Esophagus squamous epithelium (tissue), 5 donors: ENCODE measurements at regions not wholly inside any gene's neighbourhood (a gene's known extent, or its start where the extent isn't known, plus 50 kb on each side); places are given as distances from the start of the nearest gene placed in this dataset.
"Not testable (repeated sequence)": the region's sequence is repeated elsewhere in the genome, so short reads cannot be mapped to it uniquely, and the experiment has no call there.

ENCODE experiments used
- DNase-seq: peaks from one replicate; lab custom pipeline; 2025; lab: John Stamatoyannopoulos, UW
- H3K27ac ChIP-seq, 4 donors: fragments of 200-600 bp; sonication (generic); one replicate each; pipeline ENCODE4 v1.5.1; 2016 to 2019; ENCODE audit warnings: mild to moderate bottlenecking in 1 of 4
- H3K27me3 ChIP-seq, 4 donors: fragments of 200-600 bp; sonication (generic); 1 replicate in 3 of 4; 2 replicates in 1 of 4; pipeline versions ENCODE4 v1.5.1 to v1.6.0; 2017 to 2021; ENCODE audit warnings: antibody characterized with exemption in 1 of 4
- H3K36me3 ChIP-seq, 3 donors: fragments of 200-600 bp; sonication (generic); one replicate each; pipeline ENCODE4 v1.5.1; 2016 to 2019
- H3K4me1 ChIP-seq, 3 donors: fragments of 200-600 bp; sonication (generic); one replicate each; pipeline ENCODE4 v1.5.1; 2017 to 2019
- H3K4me3 ChIP-seq, 4 donors: fragments of 200-600 bp; sonication (generic); 1 replicate in 3 of 4; 2 replicates in 1 of 4; pipeline ENCODE4 v1.5.1; 2016 to 2019; ENCODE audit warnings: mild to moderate bottlenecking in 2 of 4, moderate library complexity in 1 of 4
- H3K9me3 ChIP-seq, 3 donors: fragments of 200-600 bp; sonication (generic); one replicate each; pipeline ENCODE4 v1.5.1; 2016 to 2019
- POLR2A ChIP-seq, 4 donors: fragments of 450-650 bp; IDR thresholded peaks; one replicate each; pipeline ENCODE4 v1.6.1; 2017; ENCODE audit warnings: antibody characterized with exemption in 4 of 4, mild to moderate bottlenecking in 4 of 4, moderate library complexity in 3 of 4
- WGBS, 2 donors: methylation state at CpG; one replicate each; pipeline ENCODE4 v1.1.5; 2018; 5-methylcytosine and 5-hydroxymethylcytosine counted together
- intact Hi-C: fragments of 100-400 bp; cut with DNase I; formaldehyde crosslinking; loops from one replicate; pipeline ENCODE4 v1.15.0; 2022
- TF ChIP-seq, protein P1 (sequence below), 6 experiments: fragments of 450-650 bp in 4 of 6; fragments of 200-600 bp in 2 of 6; sonication (generic) in 2 of 6; IDR thresholded peaks; one replicate each; pipeline ENCODE4 v1.5.1; 2016 to 2019; ENCODE audit warnings: antibody characterized with exemption in 6 of 6, mild to moderate bottlenecking in 4 of 6, moderate library complexity in 4 of 6
- donor health status: DM: yes; HTN: yes; CAD: no.

DNA sequence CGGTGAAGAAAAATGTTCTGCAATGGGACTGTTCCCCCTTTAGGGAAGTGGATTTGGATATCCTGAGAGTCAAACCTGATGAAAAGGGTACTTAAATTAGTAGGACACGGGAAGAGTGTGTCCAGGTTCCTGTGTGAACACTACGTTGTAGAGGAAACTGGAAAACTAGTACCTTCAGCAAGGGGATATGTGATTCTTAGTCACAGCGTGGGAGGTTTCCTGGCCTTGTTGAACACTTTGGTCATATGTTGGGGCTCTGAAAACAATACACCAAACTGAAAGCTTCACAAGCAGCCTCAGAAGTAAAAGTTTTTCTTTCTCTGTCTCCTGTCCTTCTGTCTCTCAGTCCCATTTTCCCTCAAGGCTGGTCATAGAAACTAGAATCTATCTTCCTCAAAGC is 306.9 kb upstream of the GLI3 start:
- no peaks in the 10 kb centered on the region for H3K4me1 ChIP-seq
- WGBS, 2 donors, result 75 to 90% methylated on average over 4 of the region's 4 CpGs
- intact Hi-C loops, result no loop called here
- no peak for DNase-seq
- H3K27me3 ChIP-seq, result no peaks in the 10 kb centered on the region
- H3K27ac ChIP-seq, result no peak overlapping the region
- peaks cover 0 to 7% (median 0%) of the 10 kb centered on the region in 3 donors for H3K9me3 ChIP-seq
- no peaks in the 10 kb centered on the region for H3K36me3 ChIP-seq
- TF ChIP-seq, protein P1, sequence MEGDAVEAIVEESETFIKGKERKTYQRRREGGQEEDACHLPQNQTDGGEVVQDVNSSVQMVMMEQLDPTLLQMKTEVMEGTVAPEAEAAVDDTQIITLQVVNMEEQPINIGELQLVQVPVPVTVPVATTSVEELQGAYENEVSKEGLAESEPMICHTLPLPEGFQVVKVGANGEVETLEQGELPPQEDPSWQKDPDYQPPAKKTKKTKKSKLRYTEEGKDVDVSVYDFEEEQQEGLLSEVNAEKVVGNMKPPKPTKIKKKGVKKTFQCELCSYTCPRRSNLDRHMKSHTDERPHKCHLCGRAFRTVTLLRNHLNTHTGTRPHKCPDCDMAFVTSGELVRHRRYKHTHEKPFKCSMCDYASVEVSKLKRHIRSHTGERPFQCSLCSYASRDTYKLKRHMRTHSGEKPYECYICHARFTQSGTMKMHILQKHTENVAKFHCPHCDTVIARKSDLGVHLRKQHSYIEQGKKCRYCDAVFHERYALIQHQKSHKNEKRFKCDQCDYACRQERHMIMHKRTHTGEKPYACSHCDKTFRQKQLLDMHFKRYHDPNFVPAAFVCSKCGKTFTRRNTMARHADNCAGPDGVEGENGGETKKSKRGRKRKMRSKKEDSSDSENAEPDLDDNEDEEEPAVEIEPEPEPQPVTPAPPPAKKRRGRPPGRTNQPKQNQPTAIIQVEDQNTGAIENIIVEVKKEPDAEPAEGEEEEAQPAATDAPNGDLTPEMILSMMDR (IDR thresholded peaks at IDR 0.05), result no peak
- TF ChIP-seq POLR2A (IDR thresholded peaks at IDR 0.05), result no peak
- no peak overlapping the region for H3K4me3 ChIP-seq

DNA sequence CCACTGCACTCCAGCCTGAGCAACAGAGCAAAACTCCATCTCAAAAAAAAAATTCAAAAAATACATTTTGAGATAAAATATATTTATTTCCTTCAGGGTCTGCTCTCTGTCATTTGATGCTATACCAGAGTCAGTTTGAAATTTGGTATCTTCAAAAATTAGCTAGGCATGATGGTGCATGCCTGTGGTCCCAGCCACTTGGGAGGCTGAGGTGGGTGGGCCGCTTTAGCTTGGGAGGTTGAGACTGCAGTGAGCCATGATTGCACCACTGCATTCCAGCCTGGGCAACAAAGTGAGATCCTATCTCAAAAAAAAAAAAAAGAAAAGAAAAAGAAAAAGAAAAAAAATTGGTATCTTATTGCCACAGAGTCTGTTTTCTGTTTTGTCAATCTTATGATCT is 305.4 kb upstream of the GLI3 start:
- DNase-seq, H3K9me3 ChIP-seq, H3K27me3 ChIP-seq, H3K4me3 ChIP-seq, H3K36me3 ChIP-seq, H3K4me1 ChIP-seq, intact Hi-C loops, H3K27ac ChIP-seq: not testable (repeated sequence)
- 73 to 100% methylated on average over 1 of the region's 1 CpG for WGBS, 2 donors

DNA sequence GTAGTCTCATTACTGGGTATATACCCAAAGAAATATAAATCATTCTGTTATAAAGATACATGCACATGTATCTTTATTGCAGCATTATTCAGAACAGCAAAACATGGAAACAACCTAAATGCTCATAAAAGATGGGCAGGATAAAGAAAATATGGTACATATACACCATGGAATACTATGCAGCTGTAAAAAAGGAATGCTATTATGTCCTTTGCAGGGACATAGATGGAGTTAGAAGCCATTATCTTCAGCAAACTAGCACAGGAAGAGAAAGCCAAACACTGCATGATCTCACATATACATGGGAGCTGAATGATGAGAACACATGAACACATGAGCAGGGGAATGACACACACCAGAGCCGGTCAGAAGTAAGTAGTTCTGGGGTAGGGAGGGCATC is 297.4 kb upstream of the GLI3 start:
- Histone ChIP-seq H3K27ac (no peak overlapping the region), H3K9me3 (peaks cover 0 to 11% (median 5%) of the 10 kb centered on the region in 3 donors), H3K4me1 (no peaks in the 10 kb centered on the region), H3K27me3 (no peaks in the 10 kb centered on the region), H3K4me3 (no peak overlapping the region), H3K36me3 (no peaks in the 10 kb centered on the region)
- TF ChIP-seq, protein P1 (IDR thresholded peaks at IDR 0.05), result no peak
- no peak for TF ChIP-seq POLR2A (IDR thresholded peaks at IDR 0.05)
- intact Hi-C loops, result no loop called here
- no peak for DNase-seq
- WGBS, 2 donors, result 94 to 95% methylated on average over 1 of the region's 1 CpG

DNA sequence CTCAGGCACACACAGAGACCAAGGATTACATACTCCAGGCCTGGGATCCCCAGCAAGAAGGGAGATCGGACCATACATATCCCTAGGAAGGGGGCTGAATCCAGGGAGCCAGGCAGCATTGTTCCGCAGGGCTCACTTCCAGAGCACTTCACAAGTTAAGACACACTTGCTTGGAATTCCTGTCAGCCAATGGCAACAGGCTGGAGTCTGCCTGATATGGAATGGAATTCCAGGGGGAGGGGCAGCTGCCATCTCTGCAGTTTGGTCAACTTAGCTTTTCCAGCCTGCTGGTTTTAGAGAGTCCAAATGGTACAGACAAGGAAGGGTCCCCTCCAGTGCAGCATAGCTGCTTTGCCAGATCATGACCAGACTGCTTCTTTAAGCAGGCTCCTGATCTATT is 290.0 kb upstream of the GLI3 start:
- Histone ChIP-seq H3K36me3 (no peaks in the 10 kb centered on the region), H3K27me3 (no peaks in the 10 kb centered on the region), H3K27ac (no peak overlapping the region), H3K4me3 (no peak overlapping the region), H3K4me1 (no peaks in the 10 kb centered on the region), H3K9me3 (peaks cover 0 to 13% (median 5%) of the 10 kb centered on the region in 3 donors)
- intact Hi-C loops, result no loop called here
- DNase-seq, result no peak
- WGBS, 2 donors, result 67 to 100% methylated on average over 1 to 2 of the region's 2 CpGs
- no peak for TF ChIP-seq POLR2A (IDR thresholded peaks at IDR 0.05)
- TF ChIP-seq, protein P1 (IDR thresholded peaks at IDR 0.05), result no peak

DNA sequence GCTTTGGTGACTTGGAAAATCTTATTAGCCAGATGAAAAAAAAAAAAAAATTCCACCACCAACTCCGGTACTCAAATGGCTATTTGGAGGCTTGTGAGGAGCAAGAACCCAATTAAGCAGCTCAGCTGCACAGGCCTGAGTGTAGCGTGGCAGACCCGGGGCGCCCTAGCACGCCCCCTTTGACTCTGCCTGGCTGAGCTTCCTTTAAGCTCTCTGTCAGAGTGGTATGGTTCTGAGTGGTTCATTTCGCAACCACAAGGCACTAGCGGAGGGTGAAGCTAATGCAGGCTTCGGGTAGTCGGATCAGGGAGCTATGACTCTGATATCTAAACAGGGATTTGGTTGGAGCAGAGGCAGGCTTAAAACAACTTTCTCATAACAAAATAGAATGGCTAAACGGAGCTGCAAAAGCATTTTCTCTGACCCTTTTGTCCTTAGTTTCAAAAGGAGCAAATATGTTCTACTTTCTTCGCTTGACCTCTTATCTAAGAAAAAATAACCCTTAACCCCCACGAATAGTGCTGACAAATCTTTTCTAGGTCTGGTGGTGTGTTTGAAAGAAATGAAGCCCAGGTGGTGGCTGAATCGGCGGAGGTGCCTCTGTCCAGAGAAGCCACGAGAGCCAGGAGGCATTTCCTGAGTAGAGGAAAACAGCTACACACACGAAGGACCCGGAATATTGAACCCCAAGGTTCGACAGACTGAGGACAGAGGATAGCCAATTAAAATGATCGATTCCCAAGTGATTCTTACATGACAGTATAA is 285.4 kb upstream of the GLI3 start:
- H3K27me3 ChIP-seq, result no peaks in the 10 kb centered on the region
- H3K4me3 ChIP-seq, result no peak overlapping the region
- DNase-seq, result no peak
- peaks cover 0 to 13% (median 5%) of the 10 kb centered on the region in 3 donors for H3K9me3 ChIP-seq
- TF ChIP-seq, protein P1 (IDR thresholded peaks at IDR 0.05), result no peak
- TF ChIP-seq POLR2A (IDR thresholded peaks at IDR 0.05), result no peak
- no peak overlapping the region for H3K27ac ChIP-seq
- no peaks in the 10 kb centered on the region for H3K4me1 ChIP-seq
- 62 to 68% methylated on average over 18 to 19 of the region's 19 CpGs for WGBS, 2 donors
- intact Hi-C loops, result no loop called here
- no peaks in the 10 kb centered on the region for H3K36me3 ChIP-seq
